ENCODE measurements at regions not wholly inside any gene's neighbourhood (a gene's known extent, or its start where the extent isn't known, plus 50 kb on each side); places are given as distances from the start of the nearest gene placed in this dataset.

- TF ChIP-seq CTCF (IDR thresholded peaks at IDR 0.05) = no peak
- no peak for TF ChIP-seq POLR2A (IDR thresholded peaks at IDR 0.05)
Observed at GRCh38 chr1:83561346-83561745, 437.6 kb downstream of the TTLL7 start.
